ENCODE measurements at regions not wholly inside any gene's neighbourhood (a gene's known extent, or its start where the extent isn't known, plus 50 kb on each side); places are given as distances from the start of the nearest gene placed in this dataset.
"Not testable (repeated sequence)": the region's sequence is repeated elsewhere in the genome, so short reads cannot be mapped to it uniquely, and the experiment has no call there.

GRCh38 chr1:29795965-29796364 is 559.6 kb downstream of the PTPRU start:
- not testable (repeated sequence) for TF ChIP-seq CTCF (IDR thresholded peaks at IDR 0.05 in 8 of 11, conservative IDR thresholded peaks at IDR 0.05 in 3 of 11); POLR2AphosphoS5 (IDR thresholded peaks at IDR 0.05)

All from spleen (tissue), 7 donors.